ENCODE measurements at regions not wholly inside any gene's neighbourhood (a gene's known extent, or its start where the extent isn't known, plus 50 kb on each side); places are given as distances from the start of the nearest gene placed in this dataset.

DNA sequence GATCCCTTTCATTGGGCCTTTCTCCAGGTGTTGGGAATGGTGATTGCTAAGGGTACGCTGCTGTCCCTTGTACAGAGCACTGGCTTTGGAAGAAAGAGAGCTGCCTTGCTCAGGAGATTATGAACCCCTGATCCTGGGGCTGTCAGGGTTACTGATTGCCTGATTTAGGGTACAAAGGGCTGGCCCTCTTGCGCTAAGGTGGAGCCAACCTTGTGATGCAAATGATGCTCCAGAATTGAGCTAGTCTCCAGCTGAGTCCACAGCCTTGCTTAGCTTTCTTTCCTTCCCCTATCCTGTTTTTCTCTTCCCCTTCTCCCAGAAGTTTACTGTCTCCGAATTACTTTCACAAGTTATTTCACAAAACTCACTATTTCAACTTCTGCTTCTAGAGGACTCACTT, 334.7 kb downstream of the AMY1C start:
- Mint-ChIP-seq H3K27ac (no peak overlapping the region), H3K4me1 (no peaks in the 10 kb centered on the region), H3K4me3 (no peak overlapping the region), H3K36me3 (no peaks in the 10 kb centered on the region), H3K9me3 (peaks cover 0 to 3% (median 0%) of the 10 kb centered on the region in 7 donors), H3K27me3 (ENCODE audit: low read depth in 3 of 3) (no peaks in the 10 kb centered on the region)
- no peak overlapping the region for H3K9ac ChIP-seq (ENCODE audit: insufficient read depth, low read length, poor library complexity, severe bottlenecking)
- no peaks in the 10 kb centered on the region for H3K79me2 ChIP-seq (ENCODE audit: insufficient read depth, low read length)
- no peak overlapping the region for H3K4me2 ChIP-seq (replicated peaks; ENCODE audit: extremely low read depth, low read length, poor library complexity, severe bottlenecking)
- H3K27me3 ChIP-seq (ENCODE audit: control insufficient read depth in 2 of 2, insufficient read depth in 2 of 2, low read length in 2 of 2), result no peaks in the 10 kb centered on the region
- H4K20me1 ChIP-seq (ENCODE audit: insufficient read depth, low read length), result no peaks in the 10 kb centered on the region
- WGBS (ENCODE audit: insufficient coverage), result 70% methylated on average over 2 of the region's 3 CpGs
- H3K9me3 ChIP-seq (replicated peaks in 1 of 2; ENCODE audit: control insufficient read depth in 1 of 2, insufficient read depth in 1 of 2, low read length in 2 of 2), result no peaks in the 10 kb centered on the region
- H3K4me3 ChIP-seq (replicated peaks in 1 of 3; ENCODE audit: low read depth in 2 of 3, low read length in 3 of 3), result no peak overlapping the region
- H3K4me1 ChIP-seq (ENCODE audit: control insufficient read depth in 1 of 2, insufficient read depth in 2 of 2, low read length in 2 of 2), result no peaks in the 10 kb centered on the region
- no peak overlapping the region for H3K27ac ChIP-seq (ENCODE audit: low read depth in 1 of 2, low read length in 2 of 2)
- intact Hi-C loops (cut with micrococcal nuclease), result no loop called here
- no peak overlapping the region for H2AFZ ChIP-seq (ENCODE audit: insufficient read depth, low read depth, low read length, poor library complexity, severe bottlenecking)
- no peak for TF ChIP-seq CTCF (IDR thresholded peaks at IDR 0.05)
- DNase-seq, result no peak
- no peaks in the 10 kb centered on the region for H3K36me3 ChIP-seq (replicated peaks in 1 of 2; ENCODE audit: control insufficient read depth in 1 of 2, insufficient read depth in 2 of 2, low read length in 2 of 2)

GRCh38 chr1:104092698-104093097, 343.0 kb downstream of the AMY1C start:
- WGBS (ENCODE audit: insufficient coverage), result no CpG with 5 or more reads among the region's 1 CpG
- H3K4me2 ChIP-seq (replicated peaks; ENCODE audit: extremely low read depth, low read length, poor library complexity, severe bottlenecking), result no peak overlapping the region
- H4K20me1 ChIP-seq (ENCODE audit: insufficient read depth, low read length), result no peaks in the 10 kb centered on the region
- H3K9ac ChIP-seq (ENCODE audit: insufficient read depth, low read length, poor library complexity, severe bottlenecking), result no peak overlapping the region
- Mint-ChIP-seq H3K4me1 (no peaks in the 10 kb centered on the region), H3K4me3 (no peak overlapping the region), H3K9me3 (peaks cover 0 to 3% (median 0%) of the 10 kb centered on the region in 7 donors), H3K27me3 (ENCODE audit: low read depth in 3 of 3) (no peaks in the 10 kb centered on the region), H3K36me3 (no peaks in the 10 kb centered on the region), H3K27ac (no peak overlapping the region)
- intact Hi-C loops (cut with micrococcal nuclease), result no loop called here
- H3K4me1 ChIP-seq (ENCODE audit: control insufficient read depth in 1 of 2, insufficient read depth in 2 of 2, low read length in 2 of 2), result no peaks in the 10 kb centered on the region
- no peaks in the 10 kb centered on the region for H3K36me3 ChIP-seq (replicated peaks in 1 of 2; ENCODE audit: control insufficient read depth in 1 of 2, insufficient read depth in 2 of 2, low read length in 2 of 2)
- no peak for TF ChIP-seq CTCF (IDR thresholded peaks at IDR 0.05)
- no peak overlapping the region for H3K4me3 ChIP-seq (replicated peaks in 1 of 3; ENCODE audit: low read depth in 2 of 3, low read length in 3 of 3)
- no peaks in the 10 kb centered on the region for H3K27me3 ChIP-seq (ENCODE audit: control insufficient read depth in 2 of 2, insufficient read depth in 2 of 2, low read length in 2 of 2)
- no peak for DNase-seq
- no peak overlapping the region for H2AFZ ChIP-seq (ENCODE audit: insufficient read depth, low read depth, low read length, poor library complexity, severe bottlenecking)
- H3K79me2 ChIP-seq (ENCODE audit: insufficient read depth, low read length), result no peaks in the 10 kb centered on the region
- H3K27ac ChIP-seq (ENCODE audit: low read depth in 1 of 2, low read length in 2 of 2), result no peak overlapping the region
- H3K9me3 ChIP-seq (replicated peaks in 1 of 2; ENCODE audit: control insufficient read depth in 1 of 2, insufficient read depth in 1 of 2, low read length in 2 of 2), result no peaks in the 10 kb centered on the region
